Ascending aorta (tissue), 2 donors: ENCODE measurements at regions not wholly inside any gene's neighbourhood (a gene's known extent, or its start where the extent isn't known, plus 50 kb on each side); places are given as distances from the start of the nearest gene placed in this dataset.

Source experiments
- DNase-seq, 2 donors: peaks; one replicate each; pipeline ENCODE4 v3.0.0-alpha.2; 2019; ENCODE audit warnings: low spot score in 2 of 2
- H3K27ac ChIP-seq, 2 donors: fragments of 200-600 bp; sonication (generic); one replicate each; pipeline ENCODE4 v1.5.1; 2016 to 2017; ENCODE audit warnings: mild to moderate bottlenecking in 1 of 2
- H3K27me3 ChIP-seq: fragments of 200-600 bp; sonication (generic); one replicate; pipeline ENCODE4 v1.5.1; 2017
- H3K36me3 ChIP-seq, 2 donors: fragments of 200-600 bp; sonication (generic); one replicate each; pipeline ENCODE4 v1.5.1; 2016
- H3K4me1 ChIP-seq, 2 donors: fragments of 200-600 bp; sonication (generic); one replicate each; pipeline ENCODE4 v1.5.1; 2016 to 2017; ENCODE audit warnings: mild to moderate bottlenecking in 1 of 2
- H3K4me3 ChIP-seq, 2 donors: fragments of 200-600 bp; sonication (generic); one replicate each; pipeline ENCODE4 v1.5.1; 2016 to 2017; ENCODE audit warnings: mild to moderate bottlenecking in 1 of 2
- H3K9me3 ChIP-seq, 2 donors: fragments of 200-600 bp; sonication (generic); one replicate each; pipeline ENCODE4 v1.5.1; 2016
- intact Hi-C: fragments of 100-400 bp; cut with DNase I; formaldehyde crosslinking; loops from one replicate; pipeline ENCODE4 v1.15.1; 2023
- TF ChIP-seq, protein P1 (sequence below), 3 experiments: fragments of 200-600 bp in 2 of 3; fragments of 450-650 bp in 1 of 3; sonication (generic) in 2 of 3; IDR thresholded peaks; one replicate each; pipeline ENCODE4 v1.5.1; 2016 to 2019; ENCODE audit warnings: antibody characterized with exemption in 3 of 3, mild to moderate bottlenecking in 1 of 3, moderate library complexity in 1 of 3

DNA sequence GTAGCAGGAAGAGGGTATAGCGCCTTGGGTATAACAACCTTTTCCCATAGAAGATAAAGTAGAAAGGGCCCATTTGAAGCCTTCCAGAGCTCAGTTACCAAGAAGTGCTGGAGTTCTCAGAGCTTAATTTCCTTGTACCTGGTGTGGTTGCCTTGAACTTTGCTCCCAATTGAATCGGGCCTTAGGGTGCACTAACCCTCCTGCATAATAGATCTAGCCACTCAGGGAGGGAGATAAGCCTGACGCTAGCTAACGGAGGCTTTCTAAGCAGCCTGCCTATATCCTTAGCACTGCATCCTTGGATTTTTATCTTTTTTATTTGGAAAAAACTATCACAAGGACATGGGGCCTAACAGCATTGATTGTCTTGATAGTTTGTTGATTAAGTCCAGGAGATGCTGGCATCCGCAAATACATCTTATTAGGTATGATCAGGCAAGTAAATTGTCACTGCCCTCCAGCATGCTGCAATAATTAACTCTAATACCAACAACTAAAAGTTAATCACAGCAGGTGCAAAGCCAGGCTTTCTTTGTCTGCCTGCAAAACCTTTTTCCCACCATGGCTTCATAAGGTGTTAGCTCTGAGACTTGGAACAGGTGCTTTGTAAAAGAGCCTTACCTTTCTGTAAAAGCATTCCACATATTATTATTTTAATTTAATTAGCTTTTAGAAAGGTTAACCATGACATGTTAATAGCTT is 199.4 kb downstream of the SREK1 start:
- no peak for DNase-seq
- Histone ChIP-seq H3K4me3 (no peak overlapping the region), H3K4me1 (no peaks in the 10 kb centered on the region), H3K9me3 (no peaks in the 10 kb centered on the region), H3K36me3 (no peaks in the 10 kb centered on the region), H3K27me3 (no peaks in the 10 kb centered on the region), H3K27ac (no peak overlapping the region)
- TF ChIP-seq, protein P1, sequence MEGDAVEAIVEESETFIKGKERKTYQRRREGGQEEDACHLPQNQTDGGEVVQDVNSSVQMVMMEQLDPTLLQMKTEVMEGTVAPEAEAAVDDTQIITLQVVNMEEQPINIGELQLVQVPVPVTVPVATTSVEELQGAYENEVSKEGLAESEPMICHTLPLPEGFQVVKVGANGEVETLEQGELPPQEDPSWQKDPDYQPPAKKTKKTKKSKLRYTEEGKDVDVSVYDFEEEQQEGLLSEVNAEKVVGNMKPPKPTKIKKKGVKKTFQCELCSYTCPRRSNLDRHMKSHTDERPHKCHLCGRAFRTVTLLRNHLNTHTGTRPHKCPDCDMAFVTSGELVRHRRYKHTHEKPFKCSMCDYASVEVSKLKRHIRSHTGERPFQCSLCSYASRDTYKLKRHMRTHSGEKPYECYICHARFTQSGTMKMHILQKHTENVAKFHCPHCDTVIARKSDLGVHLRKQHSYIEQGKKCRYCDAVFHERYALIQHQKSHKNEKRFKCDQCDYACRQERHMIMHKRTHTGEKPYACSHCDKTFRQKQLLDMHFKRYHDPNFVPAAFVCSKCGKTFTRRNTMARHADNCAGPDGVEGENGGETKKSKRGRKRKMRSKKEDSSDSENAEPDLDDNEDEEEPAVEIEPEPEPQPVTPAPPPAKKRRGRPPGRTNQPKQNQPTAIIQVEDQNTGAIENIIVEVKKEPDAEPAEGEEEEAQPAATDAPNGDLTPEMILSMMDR (IDR thresholded peaks at IDR 0.05): no peak
- intact Hi-C loops: no loop called here

DNA sequence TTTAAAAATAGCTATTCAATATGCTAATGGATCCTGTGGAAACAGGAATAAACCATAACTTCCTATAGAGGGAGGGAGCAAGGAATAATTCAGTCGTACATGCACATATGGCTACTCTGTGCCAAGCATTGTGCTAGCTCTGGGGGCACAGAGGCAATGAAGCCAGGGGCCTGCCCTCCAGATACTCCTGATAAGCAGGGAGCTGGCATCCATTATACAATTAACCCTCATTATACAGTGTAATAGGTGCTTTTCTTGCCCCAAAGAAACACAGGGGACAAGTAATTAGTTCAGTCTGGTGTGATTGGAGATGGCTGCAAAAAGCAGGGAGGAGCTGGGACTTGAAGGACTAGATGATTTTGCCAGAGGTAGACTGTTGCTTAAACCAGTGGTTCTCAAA is 200.4 kb downstream of the SREK1 start:
- Histone ChIP-seq H3K36me3 (no peaks in the 10 kb centered on the region), H3K4me3 (no peak overlapping the region), H3K4me1 (no peaks in the 10 kb centered on the region), H3K27ac (no peak overlapping the region), H3K27me3 (no peaks in the 10 kb centered on the region), H3K9me3 (no peaks in the 10 kb centered on the region)
- intact Hi-C loops: no loop called here
- TF ChIP-seq, protein P1 (IDR thresholded peaks at IDR 0.05): no peak
- DNase-seq: no peak

- TF ChIP-seq, protein P1 (IDR thresholded peaks at IDR 0.05): no peak
- no peak overlapping the region for H3K4me3 ChIP-seq
- intact Hi-C loops: no loop called here
- H3K27me3 ChIP-seq: no peaks in the 10 kb centered on the region
- H3K36me3 ChIP-seq: no peaks in the 10 kb centered on the region
- H3K9me3 ChIP-seq: no peaks in the 10 kb centered on the region
- no peaks in the 10 kb centered on the region for H3K4me1 ChIP-seq
- no peak overlapping the region for H3K27ac ChIP-seq
- no peak for DNase-seq
These were observed 201.2 kb downstream of the SREK1 start for GRCh38 chr5:66345281-66345680.

- intact Hi-C loops: no loop called here
- no peak for DNase-seq
- Histone ChIP-seq H3K4me1 (no peaks in the 10 kb centered on the region), H3K9me3 (no peaks in the 10 kb centered on the region), H3K36me3 (no peaks in the 10 kb centered on the region), H3K27ac (no peak overlapping the region), H3K27me3 (no peaks in the 10 kb centered on the region), H3K4me3 (no peak overlapping the region)
- TF ChIP-seq, protein P1 (IDR thresholded peaks at IDR 0.05): no peak
These were observed 202.8 kb downstream of the SREK1 start for GRCh38 chr5:66346869-66347268.

GRCh38 chr5:66348387-66349125 is 204.5 kb downstream of the SREK1 start:
- Histone ChIP-seq H3K4me3 (no peak overlapping the region), H3K9me3 (no peaks in the 10 kb centered on the region), H3K36me3 (no peaks in the 10 kb centered on the region), H3K27me3 (no peaks in the 10 kb centered on the region), H3K27ac (no peak overlapping the region), H3K4me1 (no peaks in the 10 kb centered on the region)
- intact Hi-C loops: no loop called here
- TF ChIP-seq, protein P1 (IDR thresholded peaks at IDR 0.05): no peak
- no peak for DNase-seq
